Ovary (tissue), 3 donors: ENCODE measurements at regions not wholly inside any gene's neighbourhood (a gene's known extent, or its start where the extent isn't known, plus 50 kb on each side); places are given as distances from the start of the nearest gene placed in this dataset.

Experiments
- CTCF ChIP-seq, 3 donors: fragments of 450-650 bp in 2 of 3; fragments of 200-600 bp in 1 of 3; IDR thresholded peaks; one replicate each; pipeline versions ENCODE4 v1.5.1 to v1.8.0; 2016 to 2022; ENCODE audit warnings: antibody characterized with exemption in 3 of 3, mild to moderate bottlenecking in 1 of 3
- EP300 ChIP-seq: sonication (generic); formaldehyde crosslinking; IDR thresholded peaks from one replicate; pipeline ENCODE4 v1.6.1; 2017; ENCODE audit warnings: antibody characterized with exemption
- donor health status: DM: no; HTN: no; CAD: no.

GRCh38 chr6:56775498-56776166 lies 132.9 kb upstream of the DST start:
- TF ChIP-seq EP300 (no peak), CTCF (IDR thresholded peaks at IDR 0.05) (no peak)
